ENCODE measurements at regions not wholly inside any gene's neighbourhood (a gene's known extent, or its start where the extent isn't known, plus 50 kb on each side); places are given as distances from the start of the nearest gene placed in this dataset.
"Not testable (repeated sequence)": the region's sequence is repeated elsewhere in the genome, so short reads cannot be mapped to it uniquely, and the experiment has no call there.

DNA sequence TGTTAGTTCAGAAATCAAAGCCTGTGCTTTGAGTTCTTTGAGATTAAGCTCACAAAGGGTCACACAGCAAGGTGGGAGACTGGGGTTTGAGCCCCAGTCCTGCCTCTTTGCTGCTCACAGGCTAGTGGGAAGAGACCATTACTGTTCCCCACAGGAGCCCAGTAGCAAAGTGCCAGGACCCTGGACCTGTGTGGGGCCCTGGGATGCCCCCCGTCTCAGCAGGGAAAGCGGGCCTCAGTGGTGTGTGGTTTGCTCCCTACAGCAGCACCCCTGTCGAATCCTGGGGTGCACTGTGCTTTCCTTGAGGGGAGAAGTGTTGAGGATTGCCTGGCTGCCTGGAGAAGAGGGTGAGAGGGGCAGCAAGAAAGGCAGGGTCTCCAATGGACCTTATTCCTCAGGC, 239.4 kb downstream of the ANKRD30B start:
- DNase-seq; H3K79me2 ChIP-seq (ENCODE audit: low read length); H3K36me3 ChIP-seq (ENCODE audit: insufficient read depth, low read length); H3K9ac ChIP-seq (ENCODE audit: low read length); H2AFZ ChIP-seq (ENCODE audit: low read length); H3K4me1 ChIP-seq (ENCODE audit: low read length); H3K27ac ChIP-seq (ENCODE audit: low read length); H3K9me2 ChIP-seq (replicated peaks; ENCODE audit: insufficient read depth, low read length); H4K20me1 ChIP-seq (ENCODE audit: insufficient read depth, low read depth, low read length); H3K9me3 ChIP-seq (ENCODE audit: low read length); H3K27me3 ChIP-seq (ENCODE audit: low read length); H3K4me3 ChIP-seq (ENCODE audit: low read length); H3K4me2 ChIP-seq (ENCODE audit: low read depth, low read length, poor library complexity, severe bottlenecking): not testable (repeated sequence)

DNA sequence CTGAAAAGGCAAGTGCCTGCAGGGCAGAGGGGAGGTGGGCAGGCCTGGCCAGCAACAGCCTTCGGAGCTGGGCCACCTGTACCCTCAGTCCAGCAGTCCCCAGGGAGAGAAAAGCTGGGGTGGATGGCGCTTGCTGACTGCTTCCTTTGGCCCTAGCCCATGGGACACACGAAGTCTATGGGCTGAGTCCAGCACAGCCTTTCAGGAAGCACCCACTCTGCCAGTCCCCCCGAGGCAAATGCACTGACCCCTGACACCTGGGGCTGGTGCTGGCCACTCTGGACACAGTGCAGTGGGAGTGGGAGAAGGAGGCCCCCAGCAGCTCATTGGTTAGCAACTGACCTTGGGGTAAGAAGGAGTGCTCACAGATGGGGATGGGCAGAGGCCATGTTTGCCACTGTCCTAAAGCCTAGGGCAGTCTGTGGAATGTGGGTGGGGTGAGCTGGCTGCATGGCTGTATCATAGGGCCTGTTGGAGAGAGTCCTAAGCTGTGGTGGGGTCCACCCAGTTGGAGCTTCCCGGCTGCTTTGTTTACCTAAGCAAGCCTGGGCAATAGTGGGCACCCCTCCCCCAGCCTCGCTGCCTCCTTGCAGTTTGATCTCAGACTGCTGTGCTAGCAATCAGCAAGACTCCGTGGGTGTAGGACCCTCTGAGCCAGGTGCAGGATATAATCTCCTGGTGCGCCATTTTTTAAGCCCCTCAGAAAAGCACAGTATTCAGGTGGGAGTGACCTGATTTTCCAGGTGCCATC, 240.2 kb downstream of the ANKRD30B start:
- not testable (repeated sequence) for H3K36me3 ChIP-seq (ENCODE audit: insufficient read depth, low read length); DNase-seq; H3K9me3 ChIP-seq (ENCODE audit: low read length); H3K4me2 ChIP-seq (ENCODE audit: low read depth, low read length, poor library complexity, severe bottlenecking); H3K9me2 ChIP-seq (replicated peaks; ENCODE audit: insufficient read depth, low read length); H3K9ac ChIP-seq (ENCODE audit: low read length); H3K27me3 ChIP-seq (ENCODE audit: low read length); H2AFZ ChIP-seq (ENCODE audit: low read length); H3K79me2 ChIP-seq (ENCODE audit: low read length); H4K20me1 ChIP-seq (ENCODE audit: insufficient read depth, low read depth, low read length); H3K4me3 ChIP-seq (ENCODE audit: low read length); H3K27ac ChIP-seq (ENCODE audit: low read length); H3K4me1 ChIP-seq (ENCODE audit: low read length)

GRCh38 chr18:14989569-14989968, 241.6 kb downstream of the ANKRD30B start:
- H3K79me2 ChIP-seq (ENCODE audit: low read length); H3K9ac ChIP-seq (ENCODE audit: low read length): not testable (repeated sequence)

GRCh38 chr18:14991934-14992445, 244.0 kb downstream of the ANKRD30B start:
- not testable (repeated sequence) for H3K9me3 ChIP-seq (ENCODE audit: low read length); H3K9ac ChIP-seq (ENCODE audit: low read length); H3K4me2 ChIP-seq (ENCODE audit: low read depth, low read length, poor library complexity, severe bottlenecking); H3K4me3 ChIP-seq (ENCODE audit: low read length); H3K27me3 ChIP-seq (ENCODE audit: low read length); H2AFZ ChIP-seq (ENCODE audit: low read length); H3K9me2 ChIP-seq (replicated peaks; ENCODE audit: insufficient read depth, low read length); H3K4me1 ChIP-seq (ENCODE audit: low read length); H3K27ac ChIP-seq (ENCODE audit: low read length); H3K79me2 ChIP-seq (ENCODE audit: low read length); H3K36me3 ChIP-seq (ENCODE audit: insufficient read depth, low read length); H4K20me1 ChIP-seq (ENCODE audit: insufficient read depth, low read depth, low read length); DNase-seq

More at GRCh38 chr18:14989569-14989968, 241.6 kb downstream of the ANKRD30B start:
- not testable (repeated sequence) for DNase-seq; H3K27ac ChIP-seq (ENCODE audit: low read length); H3K4me2 ChIP-seq (ENCODE audit: low read depth, low read length, poor library complexity, severe bottlenecking); H2AFZ ChIP-seq (ENCODE audit: low read length); H3K4me1 ChIP-seq (ENCODE audit: low read length); H3K9me3 ChIP-seq (ENCODE audit: low read length); H3K4me3 ChIP-seq (ENCODE audit: low read length); H3K36me3 ChIP-seq (ENCODE audit: insufficient read depth, low read length); H3K9me2 ChIP-seq (replicated peaks; ENCODE audit: insufficient read depth, low read length); H4K20me1 ChIP-seq (ENCODE audit: insufficient read depth, low read depth, low read length); H3K27me3 ChIP-seq (ENCODE audit: low read length)

DNA sequence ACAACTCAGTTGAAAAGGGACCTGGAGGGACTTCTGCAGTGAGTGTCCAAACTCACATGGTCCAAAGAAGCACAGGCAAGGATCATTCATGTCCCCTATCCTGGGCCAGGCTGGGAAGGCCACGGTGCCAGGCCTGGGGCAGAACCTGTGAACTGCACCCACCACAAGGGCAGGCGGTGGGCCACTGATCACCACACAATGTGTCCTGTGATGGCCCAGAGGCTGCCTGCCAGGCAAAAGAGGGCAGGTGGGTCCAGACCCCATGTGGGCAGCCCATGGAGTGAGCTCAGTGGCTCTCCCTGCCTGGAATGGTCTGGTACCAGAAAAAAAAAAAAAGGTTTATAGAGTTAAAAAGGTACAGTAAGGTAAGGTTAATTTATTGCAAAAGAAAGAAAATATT, 244.8 kb downstream of the ANKRD30B start:
- not testable (repeated sequence) for H3K4me1 ChIP-seq (ENCODE audit: low read length); H3K27me3 ChIP-seq (ENCODE audit: low read length); DNase-seq; H2AFZ ChIP-seq (ENCODE audit: low read length); H3K36me3 ChIP-seq (ENCODE audit: insufficient read depth, low read length); H4K20me1 ChIP-seq (ENCODE audit: insufficient read depth, low read depth, low read length); H3K79me2 ChIP-seq (ENCODE audit: low read length); H3K9me3 ChIP-seq (ENCODE audit: low read length); H3K4me2 ChIP-seq (ENCODE audit: low read depth, low read length, poor library complexity, severe bottlenecking); H3K9ac ChIP-seq (ENCODE audit: low read length); H3K9me2 ChIP-seq (replicated peaks; ENCODE audit: insufficient read depth, low read length); H3K27ac ChIP-seq (ENCODE audit: low read length); H3K4me3 ChIP-seq (ENCODE audit: low read length)

- not testable (repeated sequence) for DNase-seq; H3K27ac ChIP-seq (ENCODE audit: low read length); H3K4me2 ChIP-seq (ENCODE audit: low read depth, low read length, poor library complexity, severe bottlenecking); H3K9me2 ChIP-seq (replicated peaks; ENCODE audit: insufficient read depth, low read length); H3K79me2 ChIP-seq (ENCODE audit: low read length); H3K4me3 ChIP-seq (ENCODE audit: low read length); H2AFZ ChIP-seq (ENCODE audit: low read length); H3K9me3 ChIP-seq (ENCODE audit: low read length); H3K4me1 ChIP-seq (ENCODE audit: low read length); H3K36me3 ChIP-seq (ENCODE audit: insufficient read depth, low read length); H3K9ac ChIP-seq (ENCODE audit: low read length); H3K27me3 ChIP-seq (ENCODE audit: low read length); H4K20me1 ChIP-seq (ENCODE audit: insufficient read depth, low read depth, low read length)
These were observed 247.1 kb downstream of the ANKRD30B start for GRCh38 chr18:14995023-14995422.

- no peak overlapping the region for H3K4me3 ChIP-seq (ENCODE audit: low read length)
- no peaks in the 10 kb centered on the region for H3K4me1 ChIP-seq (ENCODE audit: low read length)
- H3K4me2 ChIP-seq (ENCODE audit: low read depth, low read length, poor library complexity, severe bottlenecking) = no peak overlapping the region
- H3K36me3 ChIP-seq (ENCODE audit: insufficient read depth, low read length) = no peaks in the 10 kb centered on the region
- H3K9ac ChIP-seq (ENCODE audit: low read length) = no peak overlapping the region
- no peaks in the 10 kb centered on the region for H4K20me1 ChIP-seq (ENCODE audit: insufficient read depth, low read depth, low read length)
- H3K27me3 ChIP-seq (ENCODE audit: low read length) = no peaks in the 10 kb centered on the region
- H3K27ac ChIP-seq (ENCODE audit: low read length) = no peak overlapping the region
- no peak for DNase-seq
- no peaks in the 10 kb centered on the region for H3K79me2 ChIP-seq (ENCODE audit: low read length)
- no peaks in the 10 kb centered on the region for H3K9me2 ChIP-seq (replicated peaks; ENCODE audit: insufficient read depth, low read length)
- no peaks in the 10 kb centered on the region for H3K9me3 ChIP-seq (ENCODE audit: low read length)
- H2AFZ ChIP-seq (ENCODE audit: low read length) = no peak overlapping the region
These were observed 249.4 kb downstream of the ANKRD30B start for GRCh38 chr18:14997357-14997756.

- not testable (repeated sequence) for H3K4me1 ChIP-seq (ENCODE audit: low read length); H4K20me1 ChIP-seq (ENCODE audit: insufficient read depth, low read depth, low read length); H2AFZ ChIP-seq (ENCODE audit: low read length); DNase-seq; H3K9me2 ChIP-seq (replicated peaks; ENCODE audit: insufficient read depth, low read length); H3K79me2 ChIP-seq (ENCODE audit: low read length); H3K27ac ChIP-seq (ENCODE audit: low read length); H3K4me2 ChIP-seq (ENCODE audit: low read depth, low read length, poor library complexity, severe bottlenecking); H3K9ac ChIP-seq (ENCODE audit: low read length); H3K4me3 ChIP-seq (ENCODE audit: low read length); H3K36me3 ChIP-seq (ENCODE audit: insufficient read depth, low read length); H3K27me3 ChIP-seq (ENCODE audit: low read length); H3K9me3 ChIP-seq (ENCODE audit: low read length)
These were observed 249.9 kb downstream of the ANKRD30B start for GRCh38 chr18:14997899-14998298.
